Natural killer cell treated with Interleukin-12 subunit alpha and Interleukin-12 subunit beta and Interleukin-15 and Interleukin-18, amount 100 ng/mL, for 72 hours (primary cell): ENCODE measurements at regions not wholly inside any gene's neighbourhood (a gene's known extent, or its start where the extent isn't known, plus 50 kb on each side); places are given as distances from the start of the nearest gene placed in this dataset.

Experiments used
- ATAC-seq, 2 donors: fragments of 150-1000 bp; cut with Tn5 transposase in 1 of 2; sonication (Bioruptor Pico), chemical (Tn5 transposase) in 1 of 2; 2 replicates each; pipeline ENCODE4 v1.10.0; 2021
- DNase-seq: peaks from one replicate; pipeline ENCODE4 v3.0.0; 2022; ENCODE audit warnings: low spot score
- H3K27ac Mint-ChIP-seq, 2 donors: 1 replicate in 1 of 2; 2 replicates in 1 of 2; pipeline ENCODE4 v1.8.0; 2022; ENCODE audit warnings: mixed read lengths in 2 of 2, mild to moderate bottlenecking in 1 of 2, moderate library complexity in 1 of 2
- H3K27me3 Mint-ChIP-seq, 2 donors: 1 replicate in 1 of 2; 2 replicates in 1 of 2; pipeline ENCODE4 v1.8.0; 2022; ENCODE audit warnings: mixed read lengths in 2 of 2
- H3K36me3 Mint-ChIP-seq: one replicate; pipeline ENCODE4 v1.8.0; 2022; ENCODE audit warnings: mixed read lengths
- H3K4me1 Mint-ChIP-seq, 2 donors: 1 replicate in 1 of 2; 2 replicates in 1 of 2; pipeline ENCODE4 v1.8.0; 2022; ENCODE audit warnings: low read depth in 2 of 2, mixed read lengths in 2 of 2, mild to moderate bottlenecking in 1 of 2
- H3K4me3 Mint-ChIP-seq: one replicate; pipeline ENCODE4 v1.8.0; 2022; ENCODE audit warnings: mixed read lengths
- H3K9me3 Mint-ChIP-seq: 2 replicates; pipeline ENCODE4 v1.8.0; 2022; ENCODE audit warnings: mixed read lengths

GRCh38 chr2:136358576-136358975, 240.6 kb upstream of the CXCR4 start:
- Mint-ChIP-seq H3K4me3 (no peak overlapping the region), H3K27ac (no peak overlapping the region), H3K9me3 (no peaks in the 10 kb centered on the region), H3K27me3 (peaks cover 0 to 4% of the 10 kb centered on the region in 2 donors), H3K36me3 (no peaks in the 10 kb centered on the region), H3K4me1 (peaks cover 9 to 12% of the 10 kb centered on the region in 2 donors)
- ATAC-seq: no peak
- no peak for DNase-seq

DNA sequence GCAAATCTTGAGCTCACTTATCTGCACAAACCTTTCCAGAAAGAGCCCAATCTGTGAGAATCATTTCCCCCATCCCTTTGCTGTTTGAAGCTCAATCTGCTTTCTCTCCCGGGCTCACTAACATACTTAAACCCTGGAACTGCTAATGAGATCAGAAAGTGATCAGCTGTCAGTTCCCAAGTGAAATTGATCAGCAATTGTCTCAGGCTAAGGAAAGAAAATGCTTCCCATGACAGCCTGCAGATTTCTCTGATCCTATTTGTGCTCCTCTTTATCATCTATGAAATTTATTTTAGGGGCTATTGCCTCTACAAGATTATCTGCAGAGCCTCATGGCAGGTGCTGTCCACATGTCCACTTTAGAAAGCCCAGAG, 239.0 kb upstream of the CXCR4 start:
- DNase-seq (no peak), ATAC-seq (no peak)
- no peak overlapping the region for H3K4me3 Mint-ChIP-seq
- H3K27me3 Mint-ChIP-seq: peaks cover 0 to 4% of the 10 kb centered on the region in 2 donors
- H3K4me1 Mint-ChIP-seq: peaks cover 2 to 3% of the 10 kb centered on the region in 2 donors
- no peak overlapping the region for H3K27ac Mint-ChIP-seq
- no peaks in the 10 kb centered on the region for H3K36me3 Mint-ChIP-seq
- H3K9me3 Mint-ChIP-seq: no peaks in the 10 kb centered on the region

DNA sequence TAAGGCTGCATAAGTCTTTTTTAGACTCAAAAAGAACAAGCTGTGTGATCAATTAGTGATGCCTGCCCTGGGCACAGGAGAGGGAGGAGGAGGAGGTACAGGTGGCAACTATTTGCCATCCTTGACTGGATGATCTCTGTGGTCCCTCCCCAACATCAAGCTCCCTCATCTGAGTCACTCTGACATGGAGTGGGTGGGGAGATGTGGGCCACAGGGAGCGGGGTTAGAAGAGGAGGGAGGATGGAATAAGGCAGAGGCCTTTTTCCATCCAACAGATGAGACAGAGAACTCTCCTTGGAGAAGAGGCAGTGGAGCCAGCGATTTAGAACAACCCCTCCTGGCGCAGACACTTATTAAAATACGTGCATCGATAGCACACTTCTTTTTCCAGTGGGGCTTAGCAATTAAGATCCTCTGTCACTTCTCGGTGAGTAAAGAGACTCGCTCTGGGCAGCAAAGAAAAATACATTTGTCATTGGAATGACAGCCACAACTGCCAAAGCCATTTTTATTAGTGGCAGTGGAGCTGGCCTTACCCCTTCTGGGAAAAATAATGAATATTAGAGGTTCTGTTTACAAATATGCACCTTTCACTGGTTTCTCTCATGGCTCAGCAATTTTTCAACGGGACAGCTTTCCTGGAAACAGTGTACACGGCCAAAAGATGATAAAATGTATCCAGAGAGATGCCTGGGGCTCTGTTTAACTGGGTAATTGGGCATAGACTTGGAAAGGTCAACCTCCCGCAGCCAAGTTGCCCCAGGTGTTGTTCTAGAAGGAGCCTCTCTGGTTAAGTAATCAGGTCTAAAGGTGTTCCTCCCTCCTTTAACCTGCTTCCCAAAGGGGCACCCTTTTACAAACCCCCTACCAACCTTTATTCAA, 238.4 kb upstream of the CXCR4 start:
- H3K27me3 Mint-ChIP-seq: peaks cover 0 to 4% of the 10 kb centered on the region in 2 donors

DNA sequence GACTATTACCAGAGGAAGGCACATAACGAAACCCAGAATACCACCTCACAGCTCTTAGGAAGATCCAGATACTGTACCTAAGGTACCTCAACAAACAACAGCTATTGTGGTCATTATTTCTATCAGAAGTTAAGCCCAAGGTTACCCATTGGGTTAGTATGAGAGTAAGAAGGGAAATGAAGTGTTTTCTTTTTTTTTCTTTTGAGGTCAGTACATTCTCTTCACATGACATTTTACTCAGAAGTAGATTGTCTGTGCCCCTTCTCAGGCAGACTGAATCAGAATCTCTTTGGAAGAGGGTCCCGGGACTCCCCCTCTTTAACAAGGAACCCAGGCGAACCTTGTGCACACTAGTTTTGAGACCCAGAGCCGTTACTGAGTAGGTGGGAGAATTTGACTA, 233.7 kb upstream of the CXCR4 start:
- H3K27ac Mint-ChIP-seq: no peak overlapping the region
- peaks cover 6% of the 10 kb centered on the region for H3K36me3 Mint-ChIP-seq
- DNase-seq: no peak
- no peaks in the 10 kb centered on the region for H3K4me1 Mint-ChIP-seq
- no peak for ATAC-seq
- H3K4me3 Mint-ChIP-seq: no peak overlapping the region
- H3K9me3 Mint-ChIP-seq: peaks cover 6% of the 10 kb centered on the region
- H3K27me3 Mint-ChIP-seq: peaks cover 0 to 4% of the 10 kb centered on the region in 2 donors

More for the DNA sequence above, 238.4 kb upstream of the CXCR4 start:
- Mint-ChIP-seq H3K9me3 (no peaks in the 10 kb centered on the region), H3K4me1 (peaks cover 2 to 3% of the 10 kb centered on the region in 2 donors), H3K27ac (no peak overlapping the region), H3K4me3 (no peak overlapping the region), H3K36me3 (no peaks in the 10 kb centered on the region)
- ATAC-seq (no peak), DNase-seq (no peak)

- Mint-ChIP-seq H3K27me3 (no peaks in the 10 kb centered on the region), H3K4me3 (no peak overlapping the region), H3K4me1 (no peaks in the 10 kb centered on the region), H3K36me3 (peaks cover 6% of the 10 kb centered on the region), H3K9me3 (peaks cover 6% of the 10 kb centered on the region), H3K27ac (no peak overlapping the region)
- DNase-seq: no peak
- no peak for ATAC-seq
These were observed 230.0 kb upstream of the CXCR4 start for GRCh38 chr2:136347981-136348380.

DNA sequence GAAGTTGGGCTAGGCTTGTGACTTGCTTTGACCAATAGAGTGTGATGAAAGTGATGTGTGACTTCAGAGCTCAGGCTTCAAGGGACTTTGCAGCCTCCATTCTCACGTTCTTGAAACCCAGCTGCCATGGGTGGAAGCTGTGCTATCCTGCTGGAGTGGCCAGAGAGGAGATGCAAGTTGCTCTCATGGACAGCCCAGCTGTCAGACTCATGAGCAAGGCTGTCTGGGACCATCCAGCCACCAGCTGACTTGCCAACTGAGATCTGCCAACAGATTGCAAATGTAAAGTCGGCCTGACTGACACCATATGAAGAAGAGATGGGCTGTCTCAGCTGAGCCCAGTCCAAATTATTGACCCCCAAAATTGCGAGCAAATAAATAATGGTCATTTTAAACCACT, 226.4 kb upstream of the CXCR4 start:
- Mint-ChIP-seq H3K27ac (no peak overlapping the region), H3K4me3 (no peak overlapping the region), H3K9me3 (no peaks in the 10 kb centered on the region), H3K27me3 (no peaks in the 10 kb centered on the region), H3K4me1 (no peaks in the 10 kb centered on the region), H3K36me3 (no peaks in the 10 kb centered on the region)
- DNase-seq (no peak), ATAC-seq (peak in 1 of 2 donors; percentile 45)

GRCh38 chr2:136342138-136342537, 224.2 kb upstream of the CXCR4 start:
- Mint-ChIP-seq H3K27me3 (no peaks in the 10 kb centered on the region), H3K4me1 (no peaks in the 10 kb centered on the region), H3K36me3 (no peaks in the 10 kb centered on the region), H3K4me3 (no peak overlapping the region), H3K27ac (no peak overlapping the region), H3K9me3 (no peaks in the 10 kb centered on the region)
- no peak for ATAC-seq
- no peak for DNase-seq

- ATAC-seq: no peak
- Mint-ChIP-seq H3K27ac (no peak overlapping the region), H3K36me3 (no peaks in the 10 kb centered on the region), H3K4me1 (no peaks in the 10 kb centered on the region), H3K9me3 (no peaks in the 10 kb centered on the region), H3K4me3 (no peak overlapping the region), H3K27me3 (peaks cover 0 to 4% of the 10 kb centered on the region in 2 donors)
- DNase-seq: no peak
These were observed 217.0 kb upstream of the CXCR4 start for GRCh38 chr2:136334967-136335366.

DNA sequence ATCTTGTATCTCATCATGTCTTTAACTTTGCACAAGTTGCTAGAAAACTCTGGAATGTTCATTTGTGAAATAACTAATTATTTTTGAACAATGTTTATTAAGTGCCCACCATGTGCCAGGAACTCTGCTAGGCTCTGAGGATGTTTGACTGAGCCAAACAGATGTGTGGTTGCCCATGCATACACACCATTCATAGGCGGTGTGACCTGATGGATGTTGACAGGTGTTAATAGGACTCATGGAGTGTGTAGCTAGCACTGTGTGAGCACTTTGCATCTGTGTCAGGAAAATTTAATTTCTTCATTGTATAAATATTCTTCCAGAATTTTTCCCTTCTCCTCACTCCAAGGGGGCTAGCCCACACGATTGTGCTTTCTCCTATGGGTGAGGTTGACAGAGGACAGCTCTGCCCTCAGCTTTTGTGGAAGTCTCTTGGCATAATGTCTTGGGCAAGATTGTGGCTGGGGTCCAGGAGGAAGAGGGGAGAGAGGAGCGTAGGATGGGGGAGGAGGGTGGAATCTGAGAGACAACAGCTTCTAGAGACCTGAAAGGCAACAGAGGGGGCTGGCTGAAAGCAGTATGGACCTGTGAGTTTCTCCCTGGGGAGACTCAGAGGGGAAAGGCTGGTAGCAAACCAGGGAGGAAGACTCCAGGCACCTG, 214.6 kb upstream of the CXCR4 start:
- no peak overlapping the region for H3K27ac Mint-ChIP-seq

GRCh38 chr2:136331226-136331625, 213.3 kb upstream of the CXCR4 start:
- DNase-seq (no peak), ATAC-seq (no peak)
- Mint-ChIP-seq H3K36me3 (no peaks in the 10 kb centered on the region), H3K4me1 (peaks cover 15 to 18% of the 10 kb centered on the region in 2 donors), H3K9me3 (no peaks in the 10 kb centered on the region), H3K27me3 (peaks cover 0 to 4% of the 10 kb centered on the region in 2 donors), H3K4me3 (no peak overlapping the region), H3K27ac (peak overlapping the region in 1 of 2 donors; percentile 18)

More for the DNA sequence above, 214.6 kb upstream of the CXCR4 start:
- DNase-seq (no peak), ATAC-seq (no peak)
- H3K4me1 Mint-ChIP-seq: peaks cover 5 to 6% of the 10 kb centered on the region in 2 donors
- peaks cover 0 to 4% of the 10 kb centered on the region in 2 donors for H3K27me3 Mint-ChIP-seq
- H3K4me3 Mint-ChIP-seq: no peak overlapping the region
- no peaks in the 10 kb centered on the region for H3K9me3 Mint-ChIP-seq
- H3K36me3 Mint-ChIP-seq: no peaks in the 10 kb centered on the region

- Mint-ChIP-seq H3K27me3 (peaks cover 0 to 4% of the 10 kb centered on the region in 2 donors), H3K36me3 (no peaks in the 10 kb centered on the region), H3K27ac (peak overlapping the region; percentile 53 to 83), H3K4me3 (no peak overlapping the region), H3K4me1 (peaks cover 22 to 43% of the 10 kb centered on the region in 2 donors), H3K9me3 (no peaks in the 10 kb centered on the region)
- DNase-seq (no peak), ATAC-seq (no peak)
These were observed 210.4 kb upstream of the CXCR4 start for GRCh38 chr2:136328207-136328795.

- H3K9me3 Mint-ChIP-seq: no peaks in the 10 kb centered on the region
- DNase-seq: peak; percentile 62
- H3K27me3 Mint-ChIP-seq: peaks cover 0 to 4% of the 10 kb centered on the region in 2 donors
- peak; percentile 88 to 97 for ATAC-seq
- no peaks in the 10 kb centered on the region for H3K36me3 Mint-ChIP-seq
- H3K4me3 Mint-ChIP-seq: peak overlapping the region; percentile 51
- peaks cover 22 to 45% of the 10 kb centered on the region in 2 donors for H3K4me1 Mint-ChIP-seq
- H3K27ac Mint-ChIP-seq: peak overlapping the region; percentile 53 to 83
These were observed 209.4 kb upstream of the CXCR4 start for GRCh38 chr2:136327162-136327852.

GRCh38 chr2:136325844-136326331, 207.9 kb upstream of the CXCR4 start:
- no peak overlapping the region for H3K4me3 Mint-ChIP-seq
- H3K27me3 Mint-ChIP-seq: no peaks in the 10 kb centered on the region
- peak overlapping the region in 1 of 2 donors; percentile 15 for H3K27ac Mint-ChIP-seq
- no peak for DNase-seq
- H3K4me1 Mint-ChIP-seq: peaks cover 22 to 48% of the 10 kb centered on the region in 2 donors
- ATAC-seq: no peak
- no peaks in the 10 kb centered on the region for H3K9me3 Mint-ChIP-seq
- no peaks in the 10 kb centered on the region for H3K36me3 Mint-ChIP-seq
